ENCODE measurements at regions not wholly inside any gene's neighbourhood (a gene's known extent, or its start where the extent isn't known, plus 50 kb on each side); places are given as distances from the start of the nearest gene placed in this dataset.

GRCh38 chr2:147646818-147647468 lies 197.9 kb upstream of the ACVR2A start:
- no peak for DNase-seq

- DNase-seq, result peak; percentile 51
Measured at GRCh38 chr2:147644491-147644890, 200.3 kb upstream of the ACVR2A start.

DNA sequence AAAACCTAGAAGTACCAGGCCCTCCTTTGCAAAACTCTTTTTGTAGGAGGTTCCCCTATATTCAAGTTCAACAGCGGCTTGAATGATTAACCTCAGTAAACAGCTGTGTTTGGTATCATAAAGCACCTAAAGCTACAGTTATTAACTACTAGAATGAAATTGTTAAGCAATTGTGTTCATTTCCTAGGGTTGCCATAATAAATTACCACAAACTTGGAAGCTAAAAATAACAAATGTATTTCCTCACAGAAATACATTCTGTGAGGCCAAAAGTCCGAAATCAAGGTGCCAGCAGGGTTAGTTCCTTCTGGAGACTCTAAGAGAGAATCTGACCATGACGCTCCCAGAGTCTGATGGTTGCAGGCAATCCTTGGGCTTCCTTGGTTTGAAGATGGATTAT lies 202.1 kb upstream of the ACVR2A start:
- no peak for DNase-seq

DNA sequence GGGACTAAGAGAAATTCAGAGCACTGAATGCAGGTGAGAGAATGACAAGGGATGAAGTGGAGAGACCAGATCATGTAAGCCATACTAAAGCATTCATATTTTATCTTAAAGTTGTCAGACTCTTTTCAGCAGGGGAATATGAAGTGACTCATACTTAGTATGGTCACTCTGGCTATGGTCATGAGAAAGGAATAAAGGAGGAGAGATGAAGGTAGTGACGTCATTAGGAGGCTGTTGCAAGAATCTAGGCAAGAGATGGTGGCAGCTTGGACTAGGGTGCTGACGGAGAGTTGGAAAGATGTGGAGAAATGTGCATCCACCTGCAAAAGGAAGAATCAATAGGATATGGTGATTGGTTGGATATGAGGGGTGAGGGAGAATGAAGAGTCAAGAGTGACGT lies 203.2 kb upstream of the ACVR2A start:
- no peak for DNase-seq

GRCh38 chr2:147639891-147640290 lies 204.9 kb upstream of the ACVR2A start:
- DNase-seq, result no peak

GRCh38 chr2:147639386-147639785 lies 205.4 kb upstream of the ACVR2A start:
- DNase-seq, result no peak

DNA sequence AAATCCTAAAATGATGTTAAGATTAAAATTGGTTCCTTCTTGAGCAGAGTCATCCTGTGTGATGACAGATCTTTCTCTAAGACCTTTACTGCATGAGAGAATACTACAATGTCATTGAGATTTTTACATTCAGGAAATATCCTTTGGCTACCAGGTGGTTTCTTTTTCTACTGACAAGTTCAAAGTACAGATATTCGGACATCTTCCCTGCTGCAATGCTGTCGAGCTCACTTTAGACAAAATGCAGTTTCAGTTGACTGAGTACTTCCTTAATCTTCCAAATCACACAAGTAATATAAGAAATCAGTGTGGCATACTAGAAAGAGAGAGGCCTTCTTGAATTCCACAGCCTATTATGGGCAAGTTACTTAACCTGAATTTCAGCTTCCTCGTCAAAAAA lies 207.9 kb upstream of the ACVR2A start:
- DNase-seq, result no peak

DNA sequence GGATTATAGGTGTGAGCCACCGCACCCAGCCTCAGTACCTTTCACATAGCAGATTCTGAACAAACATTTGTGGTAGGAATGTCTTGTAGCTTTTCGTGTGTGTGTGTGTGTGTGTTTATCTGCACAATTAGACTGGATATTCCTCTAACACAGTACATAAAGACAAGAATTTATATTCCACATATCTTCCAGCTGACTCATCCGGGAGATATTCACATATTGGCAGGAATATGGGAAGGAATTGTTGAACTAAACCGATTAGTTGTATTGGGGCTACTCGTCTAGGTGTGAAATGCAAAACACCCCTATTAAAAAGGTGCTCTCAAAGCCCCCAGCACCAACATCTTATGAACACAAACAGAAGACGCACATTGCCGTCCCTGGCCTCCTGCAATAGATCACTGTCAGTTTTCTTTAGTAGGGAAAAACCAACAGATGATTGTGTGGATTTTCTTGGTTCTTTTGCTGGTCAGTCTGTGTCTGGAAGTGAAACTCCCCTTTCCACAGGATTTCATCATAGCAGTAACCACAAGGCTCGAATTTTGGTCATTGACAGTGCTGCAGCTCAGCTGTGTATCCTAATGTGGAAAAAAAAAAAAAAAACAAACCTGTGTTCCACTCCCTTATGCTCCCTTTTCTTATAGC lies 208.5 kb upstream of the ACVR2A start:
- DNase-seq, result no peak

DNA sequence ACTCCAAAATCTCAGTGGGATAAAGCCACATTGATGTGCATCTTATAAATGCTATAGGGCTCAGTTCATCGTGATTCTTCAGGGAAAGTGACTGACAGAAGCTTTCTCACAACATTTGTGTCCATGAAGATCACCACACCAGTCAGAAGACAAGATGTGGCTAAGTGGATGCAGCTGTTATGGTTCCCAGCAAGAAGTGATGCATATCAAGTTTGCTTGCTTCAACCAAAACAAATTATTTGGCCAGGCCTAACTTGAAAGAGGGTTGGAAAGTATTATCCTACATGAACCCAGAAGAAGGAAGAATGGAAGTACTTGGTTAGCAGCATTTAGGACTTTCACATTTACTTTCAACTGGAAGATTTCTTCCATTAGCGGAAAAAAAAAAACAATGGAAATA lies 210.0 kb upstream of the ACVR2A start:
- DNase-seq, result no peak

- peak; percentile 83 for DNase-seq
Measured at GRCh38 chr2:147632198-147632597, 212.6 kb upstream of the ACVR2A start.

DNA sequence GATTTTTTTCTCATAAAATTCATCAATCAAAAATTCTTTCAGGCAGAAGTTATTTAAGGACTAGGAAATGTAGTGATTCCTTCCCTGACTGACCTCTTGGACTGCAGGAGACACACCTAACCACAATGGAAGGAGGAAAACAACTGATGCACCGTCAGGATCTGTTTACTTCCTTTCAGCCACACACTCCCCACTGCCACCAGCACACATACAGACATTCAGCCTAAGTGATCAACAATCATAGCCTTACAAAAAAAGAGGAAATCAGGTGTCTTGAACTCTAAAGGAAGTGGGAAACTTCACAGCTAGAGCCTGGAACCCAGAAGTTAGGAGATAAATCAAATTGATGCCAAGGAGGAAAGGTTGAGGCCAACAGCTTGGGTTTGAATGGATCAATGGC lies 213.5 kb upstream of the ACVR2A start:
- DNase-seq, result no peak

- DNase-seq, result no peak
Measured at GRCh38 chr2:147630585-147630984, 214.2 kb upstream of the ACVR2A start.

GRCh38 chr2:147628971-147629421 lies 215.8 kb upstream of the ACVR2A start:
- DNase-seq, result no peak

DNA sequence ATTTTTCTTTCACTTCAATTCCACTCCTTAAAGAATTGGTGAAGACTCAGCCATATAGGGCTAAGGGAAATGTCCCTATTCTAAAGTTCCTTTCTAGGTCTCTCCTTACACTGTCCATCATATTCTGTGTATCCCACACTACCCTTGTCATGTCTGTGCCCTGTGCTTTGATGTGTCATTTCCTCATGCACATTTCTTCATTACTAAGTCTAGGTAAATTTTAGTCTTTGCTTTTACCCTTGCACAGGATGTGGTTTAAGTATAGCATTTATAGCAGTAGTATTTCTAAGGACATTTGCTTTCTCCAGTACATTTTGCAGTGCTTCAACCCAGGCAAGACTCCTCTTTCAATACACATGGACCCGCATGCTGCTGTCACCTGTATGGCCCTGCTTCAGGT lies 221.5 kb upstream of the ACVR2A start:
- DNase-seq, result no peak

DNA sequence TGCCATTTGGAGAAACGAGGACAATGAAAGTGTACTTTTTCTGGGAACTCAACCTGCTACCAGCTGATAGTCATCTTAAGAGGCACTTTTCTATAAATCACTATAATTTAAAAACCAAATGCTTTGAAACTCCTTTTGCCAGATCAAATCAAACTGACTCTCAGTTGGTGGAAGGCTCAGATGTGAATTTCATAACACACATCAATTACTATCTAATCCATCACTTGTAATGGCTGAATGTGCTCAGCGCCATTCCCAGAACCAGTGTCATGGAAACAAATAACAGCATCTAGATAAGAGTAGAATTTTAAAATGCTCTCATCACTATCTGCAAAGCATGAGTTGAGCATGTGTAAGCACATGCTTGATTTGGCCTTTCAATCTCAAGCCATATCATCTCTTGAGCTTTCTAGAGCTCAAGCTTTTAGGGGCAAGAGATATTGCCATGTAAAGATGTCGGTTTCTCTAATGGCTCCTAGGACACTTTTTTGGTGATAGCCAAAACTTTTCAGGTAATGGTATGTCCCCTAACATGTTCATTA lies 223.1 kb upstream of the ACVR2A start:
- no peak for DNase-seq

- DNase-seq, result no peak
Measured at GRCh38 chr2:147619808-147620207, 225.0 kb upstream of the ACVR2A start.

- no peak for DNase-seq
Measured at GRCh38 chr2:147615726-147616125, 229.1 kb upstream of the ACVR2A start.

DNA sequence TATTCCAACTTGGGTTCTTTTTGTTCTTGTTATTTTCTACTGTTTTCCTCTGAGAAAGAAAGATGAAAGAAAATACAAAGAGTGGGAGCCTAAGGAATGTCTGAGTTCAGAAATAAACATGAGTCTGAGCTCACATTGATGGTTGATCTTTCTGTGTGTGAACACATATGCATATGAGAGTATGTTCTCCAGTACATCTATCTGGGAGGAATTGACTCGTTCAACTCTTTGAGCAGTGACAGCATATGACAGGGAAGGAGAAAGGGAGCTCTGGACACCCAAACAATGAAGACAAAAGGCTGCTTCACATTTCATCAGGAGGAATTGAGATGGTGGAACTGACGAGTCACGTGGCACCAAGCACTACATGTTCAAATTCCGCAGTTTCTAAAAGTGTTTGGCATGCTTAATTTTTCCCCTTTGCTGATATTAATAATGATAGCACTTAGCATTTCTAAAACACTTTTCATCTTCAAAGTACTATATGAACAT lies 229.8 kb upstream of the ACVR2A start:
- no peak for DNase-seq

- no peak for DNase-seq
Measured at GRCh38 chr2:147614471-147614870, 230.4 kb upstream of the ACVR2A start.

DNA sequence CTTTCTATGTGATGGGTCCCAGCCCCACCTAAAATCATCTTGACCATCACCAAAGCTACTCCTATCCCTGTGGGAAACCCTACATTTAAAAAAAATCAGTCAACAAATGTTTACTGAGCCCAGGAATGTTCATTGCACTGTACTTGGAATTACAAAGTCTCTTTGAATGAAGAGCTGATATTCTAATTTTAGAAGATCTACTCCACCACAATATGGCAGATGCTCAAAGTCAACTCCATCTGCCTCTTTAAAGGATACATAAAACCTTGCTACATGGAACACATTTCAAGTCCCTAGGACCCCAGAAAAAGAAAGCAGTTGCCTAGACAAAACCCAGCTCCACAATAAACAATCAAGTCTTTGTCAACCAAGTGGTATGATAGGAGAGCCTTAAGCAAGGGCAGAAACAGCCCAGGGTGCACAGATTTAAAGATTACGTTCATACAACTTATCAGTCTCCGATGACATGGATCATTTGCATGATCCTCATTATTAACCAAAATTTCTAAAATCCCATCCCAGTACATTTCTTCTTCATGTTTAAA lies 234.3 kb upstream of the ACVR2A start:
- no peak for DNase-seq

DNA sequence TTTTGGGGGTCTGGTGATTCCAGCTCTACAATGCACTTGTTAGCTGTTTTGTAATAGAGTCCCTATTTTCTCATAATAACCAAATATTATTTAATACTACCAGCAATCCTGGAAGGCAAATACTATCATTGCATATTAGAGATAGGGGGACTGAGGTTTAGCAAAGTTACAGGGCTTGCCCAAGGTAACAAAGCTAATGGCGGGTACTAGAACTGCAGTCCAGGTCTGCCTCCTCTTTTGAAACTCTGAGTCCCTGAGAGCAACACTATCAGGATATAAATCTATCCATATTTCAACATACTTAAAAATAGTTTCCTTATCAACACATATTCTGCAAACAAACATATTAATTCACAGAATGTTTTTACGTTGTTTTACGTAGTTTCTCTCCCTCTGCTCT lies 235.5 kb upstream of the ACVR2A start:
- no peak for DNase-seq

GRCh38 chr2:147607379-147607778 lies 237.4 kb upstream of the ACVR2A start:
- DNase-seq, result no peak

GRCh38 chr2:147603876-147604275 lies 241.0 kb upstream of the ACVR2A start:
- no peak for DNase-seq

DNA sequence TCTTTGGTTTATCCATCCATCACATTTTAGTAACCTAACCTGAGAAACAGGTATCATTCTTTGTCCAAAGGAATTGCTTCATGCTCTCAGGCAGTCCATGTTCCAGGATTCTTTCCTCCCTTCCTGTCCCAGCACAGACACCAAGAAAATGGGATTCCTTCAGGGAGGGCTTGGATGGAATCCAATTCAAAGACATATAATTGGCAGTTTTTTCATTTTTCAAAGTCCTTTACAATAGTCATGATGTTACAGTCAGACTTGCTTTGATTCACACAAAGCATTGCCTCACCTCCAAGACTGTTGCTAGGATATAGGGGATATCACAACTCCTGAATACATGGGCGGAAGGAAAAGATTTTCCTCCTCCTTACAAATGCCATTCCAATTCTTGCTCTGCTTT lies 241.4 kb upstream of the ACVR2A start:
- no peak for DNase-seq
